Gastrocnemius medialis (tissue), 4 donors: ENCODE measurements at regions not wholly inside any gene's neighbourhood (a gene's known extent, or its start where the extent isn't known, plus 50 kb on each side); places are given as distances from the start of the nearest gene placed in this dataset.

Experiments
- ATAC-seq, 2 donors: fragments of 150-250 bp; one replicate each; pipeline ENCODE4 v1.9.1; 2016
- DNase-seq, 2 donors: peaks; one replicate each; pipeline ENCODE4 v3.0.0-alpha.2; 2019
- H3K27ac ChIP-seq, 4 donors: fragments of 200-600 bp; sonication (generic); 1 replicate in 1 of 4; 2 replicates in 3 of 4; pipeline ENCODE4 v1.5.1; 2016 to 2018; ENCODE audit warnings: mild to moderate bottlenecking in 2 of 4, moderate library complexity in 1 of 4
- H3K27me3 ChIP-seq, 3 donors: fragments of 200-600 bp; sonication (generic) in 2 of 3; 1 replicate in 1 of 3; 2 replicates in 2 of 3; pipeline versions ENCODE4 v1.5.1 to v1.6.0; 2016 to 2019; ENCODE audit warnings: mild to moderate bottlenecking in 1 of 3, moderate library complexity in 1 of 3
- H3K36me3 ChIP-seq, 2 donors: fragments of 200-600 bp; sonication (generic) in 1 of 2; one replicate each; pipeline ENCODE4 v1.5.1; 2017 to 2018
- H3K4me1 ChIP-seq, 2 donors: fragments of 200-600 bp; sonication (generic) in 1 of 2; one replicate each; pipeline ENCODE4 v1.5.1; 2016 to 2017; ENCODE audit warnings: mild to moderate bottlenecking in 2 of 2
- H3K4me3 ChIP-seq, 4 donors: fragments of 200-600 bp; sonication (generic) in 3 of 4; 1 replicate in 1 of 4; 2 replicates in 3 of 4; pipeline ENCODE4 v1.5.1; 2016 to 2019; ENCODE audit warnings: mild to moderate bottlenecking in 2 of 4
- H3K9me3 ChIP-seq, 3 donors: fragments of 200-600 bp; sonication (generic) in 2 of 3; 1 replicate in 1 of 3; 2 replicates in 2 of 3; pipeline ENCODE4 v1.5.1; 2016 to 2019
- CTCF ChIP-seq, 5 experiments: fragments of 450-650 bp in 3 of 5; fragments of 200-600 bp in 2 of 5; sonication (generic) in 2 of 5; IDR thresholded peaks in 4 of 5; conservative IDR thresholded peaks in 1 of 5; 1 replicate in 4 of 5; 2 replicates in 1 of 5; pipeline ENCODE4 v1.5.1; 2016 to 2019; ENCODE audit warnings: antibody characterized with exemption in 5 of 5, mild to moderate bottlenecking in 3 of 5, moderate library complexity in 3 of 5
- POLR2A ChIP-seq, 2 donors: fragments of 450-650 bp; IDR thresholded peaks; one replicate each; pipeline ENCODE4 v1.6.1; 2017; ENCODE audit warnings: antibody characterized with exemption in 2 of 2, mild to moderate bottlenecking in 2 of 2, moderate library complexity in 2 of 2
- in situ Hi-C, 4 donors: fragments of 200-750 bp; cut with MboI; loops; one replicate each; pipeline versions ENCODE4 v1.15.0 to v1.8.0; 2017; ENCODE audit warnings: low sequenced_read_pairs in 4 of 4
- intact Hi-C: fragments of 100-400 bp; cut with DNase I; formaldehyde crosslinking; loops from one replicate; pipeline ENCODE4 v1.15.1; 2023; ENCODE audit warnings: low total_unique reads

DNA sequence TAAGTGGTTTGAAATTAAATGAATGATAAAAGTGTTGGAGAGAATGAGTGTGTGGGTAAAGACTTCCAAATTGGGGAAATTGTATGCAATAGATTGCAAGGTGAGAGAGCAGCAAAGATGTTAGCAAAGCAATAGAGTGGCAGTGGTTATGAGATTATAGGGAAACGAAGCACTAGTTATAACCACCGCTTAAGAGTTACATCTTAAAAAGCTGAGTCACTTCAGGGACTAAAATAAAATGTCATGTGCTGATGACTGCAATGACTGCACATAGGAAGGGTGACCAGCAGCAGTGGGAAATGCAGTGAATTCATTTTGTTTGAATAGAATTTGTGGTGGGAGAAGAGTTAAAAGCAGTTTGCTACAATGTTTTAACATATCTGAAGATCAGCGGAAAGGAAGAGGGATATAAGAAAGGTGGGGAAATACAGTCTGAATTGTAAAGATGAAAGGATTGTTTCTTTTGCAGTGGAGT is 127.3 kb downstream of the RAP2B start:
- DNase-seq (no peak), ATAC-seq (peak in 1 of 2 donors; percentile 41)
- in situ Hi-C loops = no loop called here
- intact Hi-C loops = no loop called here
- TF ChIP-seq POLR2A (IDR thresholded peaks at IDR 0.05) = no peak
- no peak for TF ChIP-seq CTCF (IDR thresholded peaks at IDR 0.05 in 4 of 5, conservative IDR thresholded peaks at IDR 0.05 in 1 of 5)
- no peak overlapping the region for H3K4me3 ChIP-seq
- H3K4me1 ChIP-seq = peaks cover 0 to 3% of the 10 kb centered on the region in 2 donors
- H3K27me3 ChIP-seq = no peaks in the 10 kb centered on the region
- no peaks in the 10 kb centered on the region for H3K36me3 ChIP-seq
- H3K27ac ChIP-seq = no peak overlapping the region
- H3K9me3 ChIP-seq = no peaks in the 10 kb centered on the region

DNA sequence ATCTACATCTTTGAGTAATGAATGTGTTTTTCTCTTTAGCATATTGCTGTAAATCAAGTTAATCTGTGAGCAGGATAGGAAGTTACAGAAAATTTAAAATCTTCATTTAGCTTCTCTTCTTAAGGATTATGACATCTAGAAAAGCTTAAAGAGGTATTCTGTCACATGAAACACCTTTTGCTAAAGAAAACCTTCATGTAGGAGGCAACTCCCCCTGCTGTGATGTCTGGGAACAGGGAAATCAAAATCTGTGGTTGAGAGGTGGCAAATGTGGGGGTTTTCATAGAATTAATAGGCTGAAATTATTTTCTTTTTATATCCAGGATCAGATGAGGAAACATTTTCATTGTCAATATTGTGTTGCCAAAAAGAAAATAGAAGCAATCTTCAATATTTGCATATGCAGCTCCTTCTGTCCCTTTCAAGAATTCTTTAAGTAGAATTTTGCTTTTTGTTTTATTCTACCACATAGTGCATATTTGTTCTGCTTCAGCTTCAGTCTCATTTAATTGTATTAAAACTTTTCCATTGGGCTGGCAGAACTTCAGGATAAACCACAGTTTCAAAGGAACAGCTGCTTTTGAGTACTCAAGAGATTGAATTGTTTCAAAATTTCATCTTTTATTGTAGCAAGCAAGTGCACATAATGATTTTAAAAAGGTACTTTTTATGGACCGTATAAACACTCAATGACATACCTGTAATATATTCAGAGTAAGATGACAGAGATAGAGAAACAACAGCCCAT is 128.4 kb downstream of the RAP2B start:
- ATAC-seq (no peak), DNase-seq (no peak)
- in situ Hi-C loops = no loop called here
- TF ChIP-seq CTCF (IDR thresholded peaks at IDR 0.05 in 4 of 5, conservative IDR thresholded peaks at IDR 0.05 in 1 of 5) = no peak
- TF ChIP-seq POLR2A (IDR thresholded peaks at IDR 0.05) = no peak
- Histone ChIP-seq H3K9me3 (no peaks in the 10 kb centered on the region), H3K27me3 (no peaks in the 10 kb centered on the region), H3K27ac (no peak overlapping the region), H3K4me3 (no peak overlapping the region), H3K4me1 (no peaks in the 10 kb centered on the region), H3K36me3 (no peaks in the 10 kb centered on the region)
- intact Hi-C loops = no loop called here

DNA sequence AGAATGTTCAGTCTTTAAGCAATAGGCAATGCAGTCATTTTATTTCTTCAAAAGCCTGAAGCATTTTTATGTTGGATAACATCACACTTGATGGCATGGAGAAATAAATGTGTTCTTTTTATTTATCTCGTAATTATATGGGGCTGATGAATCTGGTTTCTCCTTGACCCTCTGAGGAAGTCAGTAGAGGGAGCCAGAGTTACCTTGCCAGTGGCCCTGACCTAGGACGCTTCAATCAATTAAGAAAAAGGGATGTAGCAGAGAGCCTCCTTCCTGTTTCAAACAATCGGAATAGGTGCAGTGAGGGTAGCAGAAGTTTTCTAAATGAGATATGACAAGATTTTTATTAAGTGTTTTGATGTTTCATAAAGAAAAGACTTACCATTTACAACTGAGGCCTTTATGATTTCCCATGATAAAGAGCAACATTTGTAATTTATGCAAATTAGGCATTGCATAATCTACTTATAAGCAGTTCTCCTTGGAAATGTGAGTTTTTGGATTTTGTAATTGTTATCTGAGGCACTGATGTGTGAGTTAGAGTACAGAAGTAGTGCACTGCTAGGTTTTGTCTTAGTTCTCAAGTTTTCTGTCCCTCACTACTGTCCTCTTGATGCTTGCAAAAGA is 129.1 kb downstream of the RAP2B start:
- intact Hi-C loops = no loop called here
- DNase-seq = no peak
- Histone ChIP-seq H3K36me3 (no peaks in the 10 kb centered on the region), H3K4me1 (no peaks in the 10 kb centered on the region), H3K27me3 (no peaks in the 10 kb centered on the region), H3K27ac (no peak overlapping the region), H3K4me3 (no peak overlapping the region), H3K9me3 (no peaks in the 10 kb centered on the region)
- TF ChIP-seq POLR2A (IDR thresholded peaks at IDR 0.05) = no peak
- TF ChIP-seq CTCF (IDR thresholded peaks at IDR 0.05 in 4 of 5, conservative IDR thresholded peaks at IDR 0.05 in 1 of 5) = peak in 1 of 5 experiments; percentile 34
- ATAC-seq = no peak
- in situ Hi-C loops = no loop called here

DNA sequence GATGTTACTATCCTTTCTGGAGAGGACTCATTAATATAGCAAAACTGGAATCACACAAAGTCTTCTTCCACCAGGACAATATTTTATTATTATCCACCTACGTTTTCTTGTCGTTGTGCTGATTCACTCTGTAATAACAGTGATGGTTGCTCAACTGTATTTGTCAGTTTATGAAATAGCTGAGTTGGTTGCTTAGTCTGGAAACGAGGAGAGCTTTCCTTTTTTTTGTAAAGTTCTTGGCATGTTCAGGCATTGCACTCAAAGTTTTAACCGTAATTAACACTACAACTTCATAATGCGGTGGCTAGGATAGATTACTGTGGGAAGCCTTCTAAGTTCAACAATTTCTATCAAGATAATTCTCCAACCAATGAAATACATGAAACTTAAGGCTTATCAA is 131.2 kb downstream of the RAP2B start:
- Histone ChIP-seq H3K27me3 (no peaks in the 10 kb centered on the region), H3K27ac (no peak overlapping the region), H3K36me3 (no peaks in the 10 kb centered on the region), H3K4me1 (no peaks in the 10 kb centered on the region), H3K9me3 (no peaks in the 10 kb centered on the region), H3K4me3 (no peak overlapping the region)
- intact Hi-C loops = no loop called here
- no peak for DNase-seq
- no peak for TF ChIP-seq CTCF (IDR thresholded peaks at IDR 0.05 in 4 of 5, conservative IDR thresholded peaks at IDR 0.05 in 1 of 5)
- TF ChIP-seq POLR2A (IDR thresholded peaks at IDR 0.05) = no peak
- in situ Hi-C loops = no loop called here
- ATAC-seq = peak in 1 of 2 donors; percentile 42
